WTC11 (cell line): ENCODE measurements at regions not wholly inside any gene's neighbourhood (a gene's known extent, or its start where the extent isn't known, plus 50 kb on each side); places are given as distances from the start of the nearest gene placed in this dataset.
"Not testable (repeated sequence)": the region's sequence is repeated elsewhere in the genome, so short reads cannot be mapped to it uniquely, and the experiment has no call there.

ENCODE experiments used
- ATAC-seq: fragments of 200-7000 bp; cut with Tn5 transposase; 2 replicates; pipeline ENCODE4 v1.10.0; 2021; ENCODE audit warnings: mild to moderate bottlenecking, moderate library complexity
- CTCF ChIA-PET: fragments of 300-600 bp; sonication (Branson Sonifier 250); formaldehyde crosslinking; loops from one replicate; lab custom pipeline; 2021; ENCODE audit warnings: antibody characterized with exemption; lab: Charles Lee
- POLR2A ChIA-PET: fragments of 350-600 bp; sonication (Branson Sonifier 250); formaldehyde crosslinking; loops from one replicate; lab custom pipeline; 2021; ENCODE audit warnings: antibody characterized with exemption; lab: Charles Lee
- DNase-seq: peaks from one replicate; pipeline ENCODE4 v3.0.0; 2021; ENCODE audit warnings: low spot score
- H3K27ac Mint-ChIP-seq: 2 replicates; pipeline ENCODE4 v1.8.0; 2021; ENCODE audit warnings: mixed read lengths
- H3K27me3 Mint-ChIP-seq: 2 replicates; pipeline ENCODE4 v1.8.0; 2021; ENCODE audit warnings: low read depth, mild to moderate bottlenecking, moderate library complexity, mixed read lengths
- H3K36me3 Mint-ChIP-seq: 2 replicates; pipeline ENCODE4 v1.8.0; 2021; ENCODE audit warnings: mixed read lengths
- H3K4me1 Mint-ChIP-seq: 2 replicates; pipeline ENCODE4 v1.8.0; 2022; ENCODE audit warnings: mixed read lengths
- H3K4me3 Mint-ChIP-seq: 2 replicates; pipeline ENCODE4 v1.8.0; 2021; ENCODE audit warnings: mild to moderate bottlenecking, moderate library complexity, mixed read lengths
- H3K9me3 Mint-ChIP-seq: 2 replicates; pipeline ENCODE4 v1.8.0; 2021; ENCODE audit warnings: mixed read lengths
- ATF6 ChIP-seq: sonication (generic); formaldehyde crosslinking; IDR thresholded peaks from 2 replicates; pipeline ENCODE4 v1.8.1; 2023; ENCODE audit warnings: mild to moderate bottlenecking, missing genetic modification reagents
- CBFB ChIP-seq: sonication (generic); formaldehyde crosslinking; IDR thresholded peaks from 2 replicates; pipeline ENCODE4 v1.8.1; 2022; ENCODE audit warnings: mild to moderate bottlenecking, low read depth, missing genetic modification reagents
- CDX4 ChIP-seq: fragments of 250-450 bp; sonication (Bioruptor Pico); IDR thresholded peaks from 2 replicates; pipeline ENCODE4 v1.9.0; 2021; ENCODE audit warnings: moderate library complexity, mild to moderate bottlenecking, inconsistent platforms, borderline replicate concordance
- ESRRA ChIP-seq: sonication (generic); formaldehyde crosslinking; IDR thresholded peaks from 2 replicates; pipeline ENCODE4 v1.8.1; 2022; ENCODE audit warnings: mild to moderate bottlenecking, missing genetic modification reagents, borderline replicate concordance
- FOXK1 ChIP-seq: sonication (generic); formaldehyde crosslinking; IDR thresholded peaks from 2 replicates; pipeline ENCODE4 v1.8.0; 2022; ENCODE audit warnings: mild to moderate bottlenecking, moderate library complexity, missing genetic modification reagents
- FOXP1 ChIP-seq: sonication (generic); formaldehyde crosslinking; IDR thresholded peaks from 2 replicates; pipeline ENCODE4 v1.8.0; 2022; ENCODE audit warnings: missing genetic modification reagents, mild to moderate bottlenecking, moderate library complexity, borderline replicate concordance
- GABPB1 ChIP-seq: sonication (generic); formaldehyde crosslinking; IDR thresholded peaks from 2 replicates; pipeline ENCODE4 v1.8.1; 2023; ENCODE audit warnings: mild to moderate bottlenecking, missing genetic modification reagents
- GRHL2 ChIP-seq: fragments of 250-450 bp; sonication (Bioruptor Pico); IDR thresholded peaks from 2 replicates; pipeline ENCODE4 v1.8.0; 2022; ENCODE audit warnings: mild to moderate bottlenecking, moderate library complexity; ENCODE audit not compliant: insufficient replicate concordance, severe bottlenecking
- MYBL2 ChIP-seq: sonication (generic); formaldehyde crosslinking; IDR thresholded peaks from 2 replicates; pipeline ENCODE4 v1.8.1; 2023; ENCODE audit warnings: mild to moderate bottlenecking, moderate library complexity, missing genetic modification reagents
- SOX15 ChIP-seq: fragments of 250-450 bp; sonication (Bioruptor Pico); IDR thresholded peaks from 2 replicates; pipeline ENCODE4 v1.9.0; 2021; ENCODE audit warnings: mild to moderate bottlenecking
- SP1 ChIP-seq: sonication (generic); formaldehyde crosslinking; conservative IDR thresholded peaks from 2 replicates; pipeline ENCODE4 v1.8.1; 2022; ENCODE audit warnings: missing genetic modification reagents
- USF2 ChIP-seq: sonication (generic); formaldehyde crosslinking; IDR thresholded peaks from 2 replicates; pipeline ENCODE4 v1.8.1; 2023; ENCODE audit warnings: mild to moderate bottlenecking, missing genetic modification reagents, moderate library complexity
- ZNF263 ChIP-seq: sonication (generic); formaldehyde crosslinking; IDR thresholded peaks from 2 replicates; pipeline ENCODE4 v1.8.1; 2022; ENCODE audit warnings: low read depth, mild to moderate bottlenecking, moderate library complexity, missing genetic modification reagents
- ZNF396 ChIP-seq: fragments of 250-450 bp; sonication (Bioruptor Pico); IDR thresholded peaks from 2 replicates; pipeline ENCODE4 v1.8.0; 2021; ENCODE audit warnings: mild to moderate bottlenecking, moderate library complexity, borderline replicate concordance
- ZNF425 ChIP-seq: fragments of 250-450 bp; sonication (Bioruptor Pico); conservative IDR thresholded peaks from 2 replicates; pipeline ENCODE4 v1.9.0; 2021; ENCODE audit warnings: mild to moderate bottlenecking
- TF ChIP-seq, protein P1 (sequence below): sonication (generic); formaldehyde crosslinking; IDR thresholded peaks from 2 replicates; pipeline ENCODE4 v1.8.0; 2022; ENCODE audit warnings: mild to moderate bottlenecking, missing genetic modification reagents
- TF ChIP-seq, protein P2 (sequence below): sonication (generic); formaldehyde crosslinking; IDR thresholded peaks from 2 replicates; pipeline ENCODE4 v1.8.1; 2023; ENCODE audit warnings: mild to moderate bottlenecking, missing genetic modification reagents, borderline replicate concordance
- TF ChIP-seq, protein P3 (sequence below): fragments of 250-450 bp; sonication (Bioruptor Pico); IDR thresholded peaks from 2 replicates; pipeline ENCODE4 v1.9.0; 2021; ENCODE audit warnings: mild to moderate bottlenecking

DNA sequence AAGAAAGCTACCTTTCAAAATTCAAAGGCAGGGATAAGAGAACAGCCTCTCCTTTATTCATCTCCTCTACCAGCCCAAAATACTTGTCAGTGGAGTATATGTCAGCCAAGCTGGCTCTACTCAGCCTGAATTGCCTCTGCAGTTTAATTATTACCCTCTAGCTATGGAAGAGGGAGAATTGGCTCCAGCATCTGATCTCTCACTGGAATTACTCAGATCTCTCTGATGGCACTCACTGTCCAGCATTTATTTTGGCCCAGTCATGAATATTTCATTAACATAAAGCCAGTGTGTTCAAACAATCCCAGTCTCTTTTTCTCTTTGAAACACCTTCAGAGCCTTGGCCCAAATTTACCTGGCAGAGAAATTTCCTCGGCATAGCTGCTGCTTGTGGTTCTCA lies 58.6 kb upstream of the TMEM108 start:
- no peak for ATAC-seq
- Mint-ChIP-seq H3K9me3 (peaks cover 7% of the 10 kb centered on the region), H3K4me1 (no peaks in the 10 kb centered on the region), H3K27ac (no peak overlapping the region), H3K4me3 (no peak overlapping the region), H3K36me3 (no peaks in the 10 kb centered on the region), H3K27me3 (no peaks in the 10 kb centered on the region)
- POLR2A ChIA-PET, result no interaction called here
- CTCF ChIA-PET, result no interaction called here
- TF ChIP-seq, protein P1, sequence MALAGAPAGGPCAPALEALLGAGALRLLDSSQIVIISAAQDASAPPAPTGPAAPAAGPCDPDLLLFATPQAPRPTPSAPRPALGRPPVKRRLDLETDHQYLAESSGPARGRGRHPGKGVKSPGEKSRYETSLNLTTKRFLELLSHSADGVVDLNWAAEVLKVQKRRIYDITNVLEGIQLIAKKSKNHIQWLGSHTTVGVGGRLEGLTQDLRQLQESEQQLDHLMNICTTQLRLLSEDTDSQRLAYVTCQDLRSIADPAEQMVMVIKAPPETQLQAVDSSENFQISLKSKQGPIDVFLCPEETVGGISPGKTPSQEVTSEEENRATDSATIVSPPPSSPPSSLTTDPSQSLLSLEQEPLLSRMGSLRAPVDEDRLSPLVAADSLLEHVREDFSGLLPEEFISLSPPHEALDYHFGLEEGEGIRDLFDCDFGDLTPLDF (CRISPR knock-in tag), result no peak
- no peak for TF ChIP-seq ESRRA (CRISPR knock-in tag)
- no peak for TF ChIP-seq USF2 (CRISPR knock-in tag)
- TF ChIP-seq GRHL2 (CRISPR knock-in tag), result no peak
- TF ChIP-seq SP1 (CRISPR knock-in tag), result no peak
- TF ChIP-seq ZNF425, result no peak
- no peak for TF ChIP-seq SOX15
- TF ChIP-seq FOXP1 (CRISPR knock-in tag), result no peak
- TF ChIP-seq, protein P2, sequence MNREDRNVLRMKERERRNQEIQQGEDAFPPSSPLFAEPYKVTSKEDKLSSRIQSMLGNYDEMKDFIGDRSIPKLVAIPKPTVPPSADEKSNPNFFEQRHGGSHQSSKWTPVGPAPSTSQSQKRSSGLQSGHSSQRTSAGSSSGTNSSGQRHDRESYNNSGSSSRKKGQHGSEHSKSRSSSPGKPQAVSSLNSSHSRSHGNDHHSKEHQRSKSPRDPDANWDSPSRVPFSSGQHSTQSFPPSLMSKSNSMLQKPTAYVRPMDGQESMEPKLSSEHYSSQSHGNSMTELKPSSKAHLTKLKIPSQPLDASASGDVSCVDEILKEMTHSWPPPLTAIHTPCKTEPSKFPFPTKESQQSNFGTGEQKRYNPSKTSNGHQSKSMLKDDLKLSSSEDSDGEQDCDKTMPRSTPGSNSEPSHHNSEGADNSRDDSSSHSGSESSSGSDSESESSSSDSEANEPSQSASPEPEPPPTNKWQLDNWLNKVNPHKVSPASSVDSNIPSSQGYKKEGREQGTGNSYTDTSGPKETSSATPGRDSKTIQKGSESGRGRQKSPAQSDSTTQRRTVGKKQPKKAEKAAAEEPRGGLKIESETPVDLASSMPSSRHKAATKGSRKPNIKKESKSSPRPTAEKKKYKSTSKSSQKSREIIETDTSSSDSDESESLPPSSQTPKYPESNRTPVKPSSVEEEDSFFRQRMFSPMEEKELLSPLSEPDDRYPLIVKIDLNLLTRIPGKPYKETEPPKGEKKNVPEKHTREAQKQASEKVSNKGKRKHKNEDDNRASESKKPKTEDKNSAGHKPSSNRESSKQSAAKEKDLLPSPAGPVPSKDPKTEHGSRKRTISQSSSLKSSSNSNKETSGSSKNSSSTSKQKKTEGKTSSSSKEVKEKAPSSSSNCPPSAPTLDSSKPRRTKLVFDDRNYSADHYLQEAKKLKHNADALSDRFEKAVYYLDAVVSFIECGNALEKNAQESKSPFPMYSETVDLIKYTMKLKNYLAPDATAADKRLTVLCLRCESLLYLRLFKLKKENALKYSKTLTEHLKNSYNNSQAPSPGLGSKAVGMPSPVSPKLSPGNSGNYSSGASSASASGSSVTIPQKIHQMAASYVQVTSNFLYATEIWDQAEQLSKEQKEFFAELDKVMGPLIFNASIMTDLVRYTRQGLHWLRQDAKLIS (CRISPR knock-in tag), result no peak
- DNase-seq, result no peak

GRCh38 chr3:132978946-132979345 lies 59.2 kb upstream of the TMEM108 start:
- H3K27ac Mint-ChIP-seq, H3K9me3 Mint-ChIP-seq, H3K36me3 Mint-ChIP-seq, H3K4me3 Mint-ChIP-seq, H3K4me1 Mint-ChIP-seq, ATAC-seq, CTCF ChIA-PET, POLR2A ChIA-PET, H3K27me3 Mint-ChIP-seq, DNase-seq: not testable (repeated sequence)

DNA sequence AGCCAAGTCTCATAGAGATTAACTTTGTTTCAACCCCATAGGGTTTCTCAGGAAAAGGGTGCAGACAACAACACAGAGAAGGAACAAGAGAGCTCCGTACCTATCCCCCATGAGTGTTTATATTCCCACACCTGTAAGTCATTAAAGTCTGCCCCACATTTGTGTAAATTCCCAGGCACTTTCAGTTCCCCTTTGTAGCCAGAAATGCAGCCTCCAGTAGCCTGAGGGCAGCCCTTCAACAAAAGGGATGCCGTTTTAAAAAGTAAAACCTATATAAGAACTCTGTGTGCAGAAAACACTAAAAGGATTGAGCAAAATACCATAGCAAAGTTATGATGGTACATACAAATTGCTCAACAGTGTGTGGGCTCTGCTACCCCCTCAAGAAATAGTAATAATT lies 59.7 kb upstream of the TMEM108 start:
- CTCF ChIA-PET, result no interaction called here
- POLR2A ChIA-PET, result no interaction called here
- H3K4me3 Mint-ChIP-seq, result no peak overlapping the region
- H3K36me3 Mint-ChIP-seq, result no peaks in the 10 kb centered on the region
- H3K27ac Mint-ChIP-seq, result no peak overlapping the region
- no peaks in the 10 kb centered on the region for H3K4me1 Mint-ChIP-seq
- ATAC-seq, result no peak
- peaks cover 7% of the 10 kb centered on the region; the same call in 1 of the 2 replicates for H3K9me3 Mint-ChIP-seq
- H3K27me3 Mint-ChIP-seq, result no peaks in the 10 kb centered on the region
- no peak for DNase-seq
- TF ChIP-seq ZNF396 (no peak), CDX4 (no peak), FOXK1 (CRISPR knock-in tag) (no peak), GABPB1 (no peak), ZNF263 (no peak), ATF6 (CRISPR knock-in tag) (no peak), CBFB (no peak), MYBL2 (CRISPR knock-in tag) (no peak)
- TF ChIP-seq, protein P3, sequence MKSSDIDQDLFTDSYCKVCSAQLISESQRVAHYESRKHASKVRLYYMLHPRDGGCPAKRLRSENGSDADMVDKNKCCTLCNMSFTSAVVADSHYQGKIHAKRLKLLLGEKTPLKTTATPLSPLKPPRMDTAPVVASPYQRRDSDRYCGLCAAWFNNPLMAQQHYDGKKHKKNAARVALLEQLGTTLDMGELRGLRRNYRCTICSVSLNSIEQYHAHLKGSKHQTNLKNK (CRISPR knock-in tag), result no peak
- TF ChIP-seq, protein P1 (CRISPR knock-in tag), result no peak
